HepG2 (cell line): ENCODE measurements at regions not wholly inside any gene's neighbourhood (a gene's known extent, or its start where the extent isn't known, plus 50 kb on each side); places are given as distances from the start of the nearest gene placed in this dataset.

ENCODE experiments used
- ATAC-seq: fragments of 200-7000 bp; cut with Tn5 transposase; 3 replicates; pipeline ENCODE4 v1.9.1; 2020; ENCODE audit warnings: mild to moderate bottlenecking, moderate library complexity
- BruUV-seq: library from RNA; stranded (reverse); fragments of 400-500 nt; replicated peaks from 2 replicates; lab custom pipeline; 2021; lab: Mats Ljungman, UMichigan
- CTCF ChIA-PET: fragments of 300-600 bp; formaldehyde crosslinking; extraction: SDS; loops from one replicate; lab custom pipeline; 2021; ENCODE audit warnings: low total read pairs, inconsistent platforms, low intra/inter-chr PET ratio; lab: Yijun Ruan, JAX
- POLR2A ChIA-PET: fragments of 350-600 bp; sonication (Branson Sonifier 250); formaldehyde crosslinking; loops from one replicate; lab custom pipeline; 2020; ENCODE audit warnings: antibody characterized with exemption, inconsistent platforms; lab: Yijun Ruan, JAX
- DNase-seq: peaks from one replicate; pipeline ENCODE4 v3.0.0-alpha.2; 2015; ENCODE audit warnings: low spot score
- FAIRE-seq: peaks from 3 replicates; lab custom pipeline; 2011; peaks lifted over from hg19 to GRCh38; lab: Jason Lieb, UNC
- H2AFZ ChIP-seq: one replicate; pipeline ENCODE4 v1.6.1; 2011; ENCODE audit warnings: low read length, inconsistent platforms
- H3K27ac ChIP-seq: fragments of 300-600 bp; 3 replicates; pipeline ENCODE4 v1.8.0; 2011; ENCODE audit warnings: mixed run types, mild to moderate bottlenecking, mixed read lengths, low read length, inconsistent platforms; ENCODE audit not compliant: insufficient read depth; ENCODE audit errors: extremely low read length
- H3K27me3 ChIP-seq, 2 experiments: fragments of 200-600 bp in 1 of 2; 2 replicates in 1 of 2; 3 replicates in 1 of 2; pipeline versions ENCODE4 v1.6.0 to v1.8.0; 2011; ENCODE audit warnings: low read length in 2 of 2, mild to moderate bottlenecking in 2 of 2, moderate library complexity in 2 of 2, inconsistent platforms in 1 of 2; ENCODE audit not compliant: insufficient read depth in 2 of 2, control insufficient read depth in 1 of 2
- H3K36me3 ChIP-seq, 2 experiments: fragments of 200-600 bp in 1 of 2; replicated peaks in 1 of 2; 2 replicates in 1 of 2; 3 replicates in 1 of 2; pipeline versions ENCODE4 v1.5.1 to v1.8.0; 2011; ENCODE audit warnings: low read length in 2 of 2, inconsistent platforms in 1 of 2; ENCODE audit not compliant: insufficient read depth in 2 of 2, control insufficient read depth in 1 of 2
- H3K4me1 ChIP-seq: 2 replicates; pipeline ENCODE4 v1.5.1; 2012; ENCODE audit warnings: low read length, inconsistent platforms; ENCODE audit not compliant: insufficient read depth
- H3K4me2 ChIP-seq: 2 replicates; pipeline ENCODE4 v1.6.0; 2011; ENCODE audit warnings: low read depth, low read length, inconsistent platforms
- H3K4me3 ChIP-seq, 3 experiments: fragments of 200-600 bp in 1 of 3; sonication (generic), shearing (Covaris generic) in 1 of 3; replicated peaks in 1 of 3; 2 replicates each; pipeline ENCODE4 v1.5.1; 2011 to 2016; ENCODE audit warnings: low read length in 3 of 3, inconsistent platforms in 2 of 3, low read depth in 2 of 3, mild to moderate bottlenecking in 2 of 3, control low read depth in 1 of 3, mixed read lengths in 1 of 3; ENCODE audit not compliant: insufficient read depth in 1 of 3
- H3K79me2 ChIP-seq: one replicate; pipeline ENCODE4 v1.6.1; 2011; ENCODE audit warnings: low read length, inconsistent platforms; ENCODE audit not compliant: insufficient read depth
- H3K9ac ChIP-seq: 2 replicates; pipeline ENCODE4 v1.6.0; 2011; ENCODE audit warnings: mild to moderate bottlenecking, low read depth, low read length, inconsistent platforms; ENCODE audit not compliant: insufficient read depth
- H3K9me3 ChIP-seq: 2 replicates; pipeline ENCODE4 v1.5.1; 2012; ENCODE audit warnings: mild to moderate bottlenecking, low read length
- H4K20me1 ChIP-seq: 2 replicates; pipeline ENCODE4 v1.6.0; 2011; ENCODE audit warnings: inconsistent platforms, mild to moderate bottlenecking, low read length, moderate library complexity; ENCODE audit not compliant: insufficient read depth
- ATF7 ChIP-seq, 2 experiments: fragments of 450-650 bp in 1 of 2; sonication (generic) in 1 of 2; formaldehyde crosslinking in 1 of 2; IDR thresholded peaks; 2 replicates each; pipeline versions ENCODE4 v1.4.0 to v1.6.1; 2016 to 2020; ENCODE audit warnings: antibody characterized with exemption in 1 of 2, mild to moderate bottlenecking in 1 of 2, missing genetic modification reagents in 1 of 2
- MAFF ChIP-seq: IDR thresholded peaks from 2 replicates; pipeline ENCODE4 v1.6.1; 2011; ENCODE audit warnings: low read depth, low read length, improper control_type of control experiment
- MAFK ChIP-seq, 2 experiments: IDR thresholded peaks in 1 of 2; conservative IDR thresholded peaks in 1 of 2; 2 replicates each; pipeline ENCODE4 v1.6.1; 2011; ENCODE audit warnings: improper control_type of control experiment in 2 of 2, low read length in 2 of 2
- NFATC3 ChIP-seq: sonication (generic); formaldehyde crosslinking; IDR thresholded peaks from 2 replicates; pipeline ENCODE4 v1.5.1; 2020; ENCODE audit warnings: mild to moderate bottlenecking, missing genetic modification reagents
- NONO ChIP-seq, 2 experiments: fragments of 450-650 bp in 1 of 2; sonication (generic) in 1 of 2; formaldehyde crosslinking in 1 of 2; IDR thresholded peaks in 1 of 2; conservative IDR thresholded peaks in 1 of 2; 2 replicates each; pipeline versions ENCODE4 v1.6.1 to v1.8.0; 2017 to 2022; ENCODE audit warnings: mild to moderate bottlenecking in 1 of 2, missing genetic modification reagents in 1 of 2, moderate library complexity in 1 of 2
- ZNF788 ChIP-seq: sonication (generic); formaldehyde crosslinking; IDR thresholded peaks from 2 replicates; pipeline ENCODE4 v1.5.0; 2020; ENCODE audit warnings: mild to moderate bottlenecking, missing genetic modification reagents, borderline replicate concordance
- WGBS: methylation state at CpG from one replicate; pipeline ENCODE4 v1.1.6; 2017; ENCODE audit warnings: low lambda C conversion rate; 5-methylcytosine and 5-hydroxymethylcytosine counted together
- in situ Hi-C: cut with HindIII; loops from 2 replicates; pipeline ENCODE4 v1.10.0; 2017; ENCODE audit warnings: low pct_unique_long_range_greater_than_20kb; ENCODE audit not compliant: extremely low pct_ligation_motif_present
- intact Hi-C: fragments of 100-400 bp; cut with micrococcal nuclease; formaldehyde crosslinking; loops from one replicate; pipeline ENCODE4 v1.10.0; 2022; ENCODE audit not compliant: unreplicated experiment
- TF ChIP-seq, protein P1 (sequence below): sonication (generic); formaldehyde crosslinking; IDR thresholded peaks from 2 replicates; pipeline ENCODE4 v1.4.0; 2020; ENCODE audit warnings: low read depth, mild to moderate bottlenecking, missing genetic modification reagents

DNA sequence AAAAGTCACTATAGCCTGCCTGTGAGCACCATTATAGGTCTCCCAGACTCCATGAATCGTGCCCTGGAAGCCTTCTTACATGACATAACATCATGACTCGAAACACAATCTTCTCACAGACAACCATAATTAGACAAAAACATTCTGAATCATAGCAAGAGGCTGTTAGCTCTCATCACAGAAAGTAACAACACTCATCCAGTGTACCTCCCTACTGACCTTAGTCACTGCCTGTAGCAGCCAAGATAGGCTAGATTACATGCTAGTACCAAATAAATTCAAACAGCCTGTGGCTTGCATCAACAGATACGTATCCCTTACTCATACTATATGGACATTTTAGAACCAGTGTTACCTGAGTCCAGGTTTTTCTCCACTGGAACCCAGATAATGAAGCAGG, 663.8 kb upstream of the FOXG1 start (continued):
- TF ChIP-seq, protein P1, sequence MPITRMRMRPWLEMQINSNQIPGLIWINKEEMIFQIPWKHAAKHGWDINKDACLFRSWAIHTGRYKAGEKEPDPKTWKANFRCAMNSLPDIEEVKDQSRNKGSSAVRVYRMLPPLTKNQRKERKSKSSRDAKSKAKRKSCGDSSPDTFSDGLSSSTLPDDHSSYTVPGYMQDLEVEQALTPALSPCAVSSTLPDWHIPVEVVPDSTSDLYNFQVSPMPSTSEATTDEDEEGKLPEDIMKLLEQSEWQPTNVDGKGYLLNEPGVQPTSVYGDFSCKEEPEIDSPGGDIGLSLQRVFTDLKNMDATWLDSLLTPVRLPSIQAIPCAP (CRISPR knock-in tag): no peak

DNA sequence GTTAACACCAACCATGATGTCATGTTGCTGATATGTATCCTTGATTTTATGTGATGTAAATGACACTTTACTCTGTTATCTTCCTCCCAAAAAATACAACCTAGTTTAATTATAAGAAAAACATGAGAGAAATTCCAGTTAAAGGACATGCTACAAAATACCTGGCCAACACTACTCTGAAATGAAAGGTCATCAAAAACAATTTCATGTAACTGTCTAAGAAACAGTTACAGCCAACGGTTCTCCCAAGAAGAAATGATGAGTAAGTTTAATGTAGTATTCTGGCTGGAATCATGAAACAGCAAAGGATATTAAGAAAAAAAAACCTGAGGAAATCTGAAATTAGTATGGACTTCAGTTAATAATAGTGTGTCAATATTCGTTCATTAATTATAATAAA, 653.3 kb upstream of the FOXG1 start:
- no peak overlapping the region for H3K9ac ChIP-seq
- in situ Hi-C loops (no loop called here), intact Hi-C loops (no loop called here)
- H3K4me1 ChIP-seq: no peaks in the 10 kb centered on the region
- H3K79me2 ChIP-seq: no peaks in the 10 kb centered on the region
- POLR2A ChIA-PET: no interaction called here
- CTCF ChIA-PET: no interaction called here
- no peak overlapping the region for H2AFZ ChIP-seq
- H3K27me3 ChIP-seq: no peaks in the 10 kb centered on the region
- no peak for ATAC-seq
- TF ChIP-seq ZNF788 (no peak), ATF7 (IDR thresholded peaks at IDR 0.05) (0 out of 2 replicates have a peak, but pooled peaks have one; percentile 2), ATF7 (CRISPR knock-in tag; IDR thresholded peaks at IDR 0.05) (no peak), MAFK (conservative IDR thresholded peaks at IDR 0.05 in 1 of 2, IDR thresholded peaks at IDR 0.05 in 1 of 2; ENCODE audit: low read length in 2 of 2) (peak; percentile 77 to 79), NFATC3 (no peak), MAFF (peak; percentile 86), NONO (IDR thresholded peaks at IDR 0.05) (no peak), NONO (CRISPR knock-in tag; conservative IDR thresholded peaks at IDR 0.05) (no peak)
- no peak for FAIRE-seq
- no peak overlapping the region for H3K27ac ChIP-seq
- WGBS: 2% methylated on average over 2 of the region's 2 CpGs
- H3K4me2 ChIP-seq: no peak overlapping the region
- DNase-seq: no peak
- no peaks in the 10 kb centered on the region for H4K20me1 ChIP-seq
- H3K9me3 ChIP-seq: peaks cover 94% of the 10 kb centered on the region
- no TSS peak for BruUV-seq
- no peaks in the 10 kb centered on the region for H3K36me3 ChIP-seq
- no peak overlapping the region for H3K4me3 ChIP-seq
